ENCODE measurements at regions not wholly inside any gene's neighbourhood (a gene's known extent, or its start where the extent isn't known, plus 50 kb on each side); places are given as distances from the start of the nearest gene placed in this dataset.

DNA sequence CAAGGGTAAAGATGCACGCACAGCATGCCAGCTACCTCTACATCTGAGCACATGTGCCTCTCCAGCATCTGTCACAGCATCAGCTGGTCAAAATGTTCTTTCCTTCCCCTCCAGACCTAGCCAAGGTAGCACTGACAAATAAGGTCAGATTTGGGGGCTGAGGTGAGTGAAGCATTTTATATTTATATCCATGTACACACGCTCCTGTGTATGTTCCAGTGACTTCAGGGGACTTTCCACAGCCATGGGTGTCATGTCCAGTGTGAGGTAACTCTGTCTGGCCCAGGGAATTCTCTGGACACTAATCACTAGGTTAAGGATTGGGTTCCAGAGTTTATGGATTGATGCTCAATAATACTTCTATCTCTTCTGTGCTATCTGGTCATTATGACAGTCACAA lies 165.2 kb upstream of the TP63 start:
- TF ChIP-seq, protein P1, sequence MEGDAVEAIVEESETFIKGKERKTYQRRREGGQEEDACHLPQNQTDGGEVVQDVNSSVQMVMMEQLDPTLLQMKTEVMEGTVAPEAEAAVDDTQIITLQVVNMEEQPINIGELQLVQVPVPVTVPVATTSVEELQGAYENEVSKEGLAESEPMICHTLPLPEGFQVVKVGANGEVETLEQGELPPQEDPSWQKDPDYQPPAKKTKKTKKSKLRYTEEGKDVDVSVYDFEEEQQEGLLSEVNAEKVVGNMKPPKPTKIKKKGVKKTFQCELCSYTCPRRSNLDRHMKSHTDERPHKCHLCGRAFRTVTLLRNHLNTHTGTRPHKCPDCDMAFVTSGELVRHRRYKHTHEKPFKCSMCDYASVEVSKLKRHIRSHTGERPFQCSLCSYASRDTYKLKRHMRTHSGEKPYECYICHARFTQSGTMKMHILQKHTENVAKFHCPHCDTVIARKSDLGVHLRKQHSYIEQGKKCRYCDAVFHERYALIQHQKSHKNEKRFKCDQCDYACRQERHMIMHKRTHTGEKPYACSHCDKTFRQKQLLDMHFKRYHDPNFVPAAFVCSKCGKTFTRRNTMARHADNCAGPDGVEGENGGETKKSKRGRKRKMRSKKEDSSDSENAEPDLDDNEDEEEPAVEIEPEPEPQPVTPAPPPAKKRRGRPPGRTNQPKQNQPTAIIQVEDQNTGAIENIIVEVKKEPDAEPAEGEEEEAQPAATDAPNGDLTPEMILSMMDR (IDR thresholded peaks at IDR 0.05): no peak
- TF ChIP-seq POLR2A (IDR thresholded peaks at IDR 0.05) (no peak), POLR2AphosphoS5 (IDR thresholded peaks at IDR 0.05) (no peak)

Data from gastroesophageal sphincter (tissue), 3 donors.